HG02623 (cell line): ENCODE measurements at regions not wholly inside any gene's neighbourhood (a gene's known extent, or its start where the extent isn't known, plus 50 kb on each side); places are given as distances from the start of the nearest gene placed in this dataset.

Experiments used
- ATAC-seq: cut with Tn5 transposase; IDR thresholded peaks from one replicate; pipeline ENCODE4 v1.9.1; 2021; ENCODE audit warnings: moderate library complexity; ENCODE audit not compliant: unreplicated experiment

DNA sequence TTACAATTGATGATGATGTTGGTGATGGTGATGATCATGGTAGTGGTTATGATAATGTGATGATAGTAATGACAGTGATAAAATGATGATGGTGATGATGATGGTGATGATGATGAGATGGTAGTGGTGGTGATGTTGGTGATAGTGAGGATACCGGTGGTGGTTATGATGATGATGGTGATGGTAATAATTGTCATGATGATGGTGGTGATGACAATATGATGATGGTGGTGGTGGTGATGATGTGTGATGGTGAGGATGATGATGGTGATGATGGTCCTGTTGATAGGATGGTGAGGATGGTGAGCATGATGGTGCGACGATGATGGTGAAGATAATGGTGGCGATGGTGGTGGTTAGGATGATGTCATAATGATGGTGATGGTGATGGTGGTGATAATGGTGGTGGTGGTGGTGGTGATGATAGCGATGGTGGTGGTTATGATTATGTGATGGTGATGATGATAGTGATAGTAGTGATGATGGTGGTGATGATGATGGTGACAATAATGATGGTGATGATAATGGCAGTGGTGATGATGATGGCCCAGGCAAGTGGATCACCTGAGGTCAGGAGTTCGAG, 1129.9 kb downstream of the BRD1 start:
- no peak for ATAC-seq

DNA sequence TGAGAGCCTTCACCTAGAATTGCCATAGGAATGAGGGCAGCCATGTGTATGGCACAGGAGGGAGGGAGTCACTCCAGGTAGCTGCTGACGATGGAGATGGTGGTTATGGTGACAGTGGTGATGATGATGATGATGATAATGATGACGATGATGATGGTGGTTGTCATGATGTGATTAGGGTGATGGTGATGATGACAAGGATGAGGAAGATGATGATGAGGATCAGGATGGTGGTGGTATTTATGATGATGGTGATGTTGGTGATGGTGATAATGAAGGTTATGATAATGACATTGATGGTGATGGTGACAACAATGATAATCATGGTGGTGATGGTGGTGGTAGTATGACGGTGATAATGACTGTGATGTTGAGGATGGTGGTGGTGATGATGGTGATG, 1130.5 kb downstream of the BRD1 start:
- no peak for ATAC-seq

DNA sequence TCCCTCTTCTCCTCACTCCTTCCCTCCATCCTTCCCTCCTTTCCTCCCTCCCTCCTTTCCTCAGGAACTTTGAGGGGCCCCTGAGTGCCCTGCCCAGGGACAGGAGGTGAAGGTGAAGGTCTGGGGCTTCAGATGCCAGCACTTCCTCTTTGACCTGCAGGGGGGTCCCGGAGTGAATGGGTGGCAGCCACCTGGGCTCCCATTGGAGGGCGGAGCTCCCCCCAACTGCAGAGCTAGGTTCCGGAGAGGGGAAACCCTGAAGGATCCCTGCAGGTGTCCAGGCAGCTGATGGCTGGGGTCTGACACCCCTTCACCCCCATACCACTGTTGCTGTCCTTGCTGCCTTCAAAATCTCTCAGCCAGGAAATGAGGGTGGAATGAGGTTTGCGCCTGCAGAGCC, 1131.3 kb downstream of the BRD1 start:
- ATAC-seq, result no peak

DNA sequence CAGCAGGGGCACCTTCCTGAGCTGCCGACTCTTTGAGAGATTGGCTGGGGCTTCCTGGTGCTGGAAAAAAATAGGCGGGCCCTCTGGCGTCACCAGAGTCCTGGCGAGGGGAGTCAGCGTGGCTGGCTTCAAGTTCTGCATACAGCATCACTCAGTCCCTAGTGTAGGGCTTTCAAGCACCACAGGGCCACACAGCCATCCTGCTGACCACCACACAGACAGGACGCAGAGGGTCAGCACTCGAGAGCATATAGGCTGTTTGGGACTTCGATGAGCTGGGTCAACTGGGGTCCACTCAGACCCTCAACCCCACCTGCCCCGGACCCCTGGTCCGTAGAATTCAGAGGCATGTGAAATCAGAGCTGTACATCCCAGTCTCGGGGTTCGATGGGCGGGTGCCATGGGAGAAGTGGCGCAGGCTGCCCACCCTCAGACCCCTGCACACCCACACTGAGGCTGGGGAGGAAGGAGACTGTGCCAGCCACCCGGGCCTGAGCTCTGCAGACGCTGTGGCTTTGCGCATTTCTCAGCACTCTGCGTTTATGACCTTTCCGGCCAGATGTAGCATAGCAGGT, 1131.9 kb downstream of the BRD1 start:
- no peak for ATAC-seq

DNA sequence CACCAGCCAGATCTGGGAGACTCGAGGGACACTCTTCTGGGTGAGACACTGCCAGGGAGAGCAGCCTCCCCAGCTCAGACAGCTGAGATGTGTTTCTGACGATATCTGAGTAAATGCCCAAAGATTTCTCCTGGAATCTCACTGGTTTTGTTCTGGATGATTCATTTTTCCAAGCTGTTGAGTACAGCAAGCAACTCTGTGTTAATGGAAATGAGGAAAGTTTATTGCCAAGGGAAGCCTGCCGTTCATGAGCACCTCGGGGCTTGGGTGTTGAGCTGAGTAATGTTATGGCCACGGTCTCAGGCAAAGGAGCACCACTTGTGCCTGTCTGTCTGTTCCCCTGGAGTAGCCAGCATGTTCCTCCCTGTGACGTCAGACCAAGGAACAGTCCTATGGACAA, 1132.4 kb downstream of the BRD1 start:
- no peak for ATAC-seq

DNA sequence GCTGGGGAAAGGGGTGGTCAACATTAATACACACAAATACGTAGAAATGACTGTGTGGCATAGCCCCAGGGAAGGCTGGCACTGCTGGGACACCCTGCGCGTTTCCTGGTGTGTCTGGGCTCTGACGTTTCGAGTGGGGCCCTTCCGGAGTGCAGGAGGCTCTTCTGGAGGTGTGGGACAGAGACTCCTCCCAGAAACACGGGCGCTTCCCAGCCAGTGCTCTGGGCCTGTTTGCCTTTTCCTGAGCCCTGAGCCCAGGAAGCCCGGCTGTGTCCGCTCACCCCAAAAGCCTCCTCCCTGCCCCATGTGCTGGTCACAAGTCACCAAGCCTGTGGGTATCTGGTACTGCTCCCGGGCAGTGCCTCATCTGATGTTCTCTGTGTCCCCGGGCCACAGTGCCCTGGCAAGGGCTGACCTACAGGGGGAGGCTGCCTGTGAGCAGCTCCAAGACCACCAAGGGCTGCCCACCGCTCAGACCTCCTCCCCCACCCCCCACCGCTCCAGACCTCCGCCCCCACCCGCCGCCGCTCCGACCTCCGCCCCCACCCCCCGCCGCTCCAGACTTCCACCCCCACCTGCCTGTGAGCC, 1133.3 kb downstream of the BRD1 start:
- no peak for ATAC-seq

DNA sequence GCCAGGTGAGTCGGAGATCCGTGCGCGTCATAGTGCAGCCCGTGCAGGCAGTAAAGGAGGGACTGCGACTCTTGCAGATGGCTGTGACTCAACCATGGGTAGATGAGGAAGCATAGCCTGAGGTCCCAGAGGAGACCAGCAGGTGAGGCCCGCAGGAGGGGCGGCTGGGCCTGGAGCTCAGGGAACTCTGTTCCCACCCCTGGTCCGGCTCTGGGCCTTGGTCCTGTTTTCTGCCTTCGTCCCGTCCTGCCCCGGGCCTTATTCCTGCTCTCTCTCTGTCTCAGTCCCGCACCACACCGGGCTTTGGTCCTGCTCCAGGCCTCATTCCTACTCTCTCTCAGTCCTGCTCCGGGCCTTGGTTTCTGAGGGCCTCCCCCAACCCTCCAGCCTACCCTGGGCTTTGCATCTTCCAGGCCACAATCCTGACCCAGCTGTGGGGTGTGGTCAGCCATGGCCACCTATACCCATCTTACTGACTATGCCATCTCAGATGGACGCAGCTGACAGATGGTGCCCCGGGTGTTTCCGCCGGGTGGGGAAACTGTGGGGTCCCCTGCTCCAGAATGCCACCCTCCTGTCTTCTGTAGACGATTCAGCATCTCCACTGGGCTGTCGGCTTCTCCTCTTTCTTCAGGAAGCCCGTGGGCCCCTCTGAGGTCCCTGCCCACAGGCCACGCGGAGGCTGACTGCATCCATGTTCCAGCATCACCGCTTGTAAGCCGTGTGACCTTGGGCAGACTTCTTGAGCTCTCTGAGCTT, 1134.1 kb downstream of the BRD1 start:
- no peak for ATAC-seq

DNA sequence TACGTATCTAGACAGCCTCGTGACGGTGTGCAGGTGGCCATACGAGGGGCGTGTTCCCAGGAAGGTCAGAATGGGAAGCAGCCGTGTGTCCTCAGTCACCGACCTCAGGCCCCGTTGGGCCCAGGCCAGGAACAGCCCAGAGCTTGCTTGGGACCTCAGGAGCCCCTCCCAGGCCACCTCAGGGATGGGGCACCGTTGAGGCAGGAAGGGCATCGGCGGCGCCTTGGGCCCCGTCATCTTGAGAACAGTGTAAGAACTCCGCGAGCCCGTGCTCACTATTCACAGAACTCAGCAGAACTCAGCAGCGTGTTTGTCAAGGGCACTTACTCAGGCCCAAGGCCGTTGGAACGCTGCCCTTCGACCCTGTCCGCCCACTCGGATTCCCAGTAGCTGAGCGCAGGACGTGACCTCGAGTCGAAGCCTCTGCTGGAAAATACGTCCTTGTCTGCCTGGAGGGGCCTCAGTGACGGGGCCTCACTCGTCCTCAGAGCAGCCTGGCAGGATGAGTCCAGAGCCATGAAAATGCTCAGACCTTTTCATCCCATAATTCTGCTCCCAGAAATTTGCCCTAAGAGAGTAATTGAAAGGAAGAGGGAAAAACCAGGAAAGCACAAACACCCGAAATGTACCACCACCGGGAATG, 1134.8 kb downstream of the BRD1 start:
- ATAC-seq, result no peak

DNA sequence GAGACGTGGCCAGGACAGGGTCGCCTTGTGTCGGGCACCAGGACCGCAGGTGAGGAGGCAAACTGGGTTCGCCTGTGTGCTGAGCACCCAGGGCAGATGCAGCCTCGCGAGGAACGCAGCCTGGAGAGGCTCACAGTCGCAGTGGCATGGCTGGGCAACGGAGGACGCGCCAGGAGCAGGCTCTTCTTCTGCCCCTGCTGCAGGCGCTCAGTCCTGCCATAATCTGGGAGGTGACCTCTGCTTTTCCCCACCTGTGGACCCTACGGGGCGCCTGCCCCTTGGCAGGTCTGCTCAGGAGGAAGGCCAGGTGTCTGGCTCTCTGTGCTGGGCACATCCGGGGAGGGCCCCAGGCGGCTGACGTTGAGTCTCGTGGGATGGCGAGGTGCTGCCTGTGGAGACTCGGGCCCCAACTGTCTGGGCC, 1136.2 kb downstream of the BRD1 start:
- ATAC-seq, result no peak

DNA sequence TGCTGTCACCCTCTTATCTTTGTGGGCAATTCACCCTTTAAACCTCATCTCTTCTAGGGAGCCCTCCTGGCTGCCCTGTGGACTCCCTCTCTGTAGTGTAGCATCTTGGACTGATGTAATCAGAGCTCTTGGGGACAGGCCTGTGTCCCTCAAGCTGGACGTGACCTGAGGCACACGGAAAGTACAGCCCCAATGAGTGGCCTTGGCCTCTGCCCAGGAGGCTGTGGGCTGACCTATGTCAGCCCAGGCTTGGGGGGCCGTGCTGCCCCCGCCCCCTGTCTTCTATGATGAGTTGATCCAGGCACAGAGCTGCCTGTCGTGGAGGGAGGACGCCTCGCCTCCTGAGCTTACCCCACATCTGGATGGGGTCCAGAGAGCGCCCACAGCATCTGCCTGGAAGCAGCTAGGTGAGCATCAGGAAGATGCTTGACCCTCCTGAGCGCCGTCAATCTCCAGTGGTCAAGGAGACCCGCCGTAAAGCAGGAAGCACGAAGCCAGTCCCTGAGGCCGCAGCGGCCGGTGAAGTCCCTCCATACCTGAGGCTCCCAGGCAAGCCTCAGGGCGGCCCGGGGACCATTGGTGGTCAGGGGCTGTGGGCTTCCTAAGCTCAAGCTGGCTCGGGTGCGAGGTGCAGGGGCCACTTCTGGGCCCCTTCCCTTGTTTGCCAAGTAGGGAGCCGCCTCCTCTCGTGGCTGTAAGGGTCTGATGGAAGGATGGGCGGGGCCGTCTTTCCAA, 1136.9 kb downstream of the BRD1 start:
- ATAC-seq, result no peak

DNA sequence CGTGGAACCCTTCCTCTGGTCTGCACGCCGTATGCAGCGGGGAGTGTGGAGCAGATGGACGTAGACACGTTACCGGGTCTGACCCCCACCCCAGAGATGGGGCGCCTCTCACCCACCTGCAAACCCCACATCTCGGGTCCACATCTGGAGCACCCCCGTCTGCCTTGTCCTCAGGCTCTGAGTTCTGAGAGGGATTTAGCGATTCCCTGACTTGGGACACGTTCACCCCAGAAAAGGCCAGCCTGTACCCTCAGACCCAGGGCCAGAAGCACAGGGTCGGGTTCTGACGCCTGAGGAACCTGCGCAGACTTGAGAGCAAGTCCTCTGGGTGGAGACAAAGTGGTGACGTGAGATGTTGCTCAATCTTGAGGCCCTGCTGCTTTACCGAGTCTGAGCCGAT, 1138.5 kb downstream of the BRD1 start:
- no peak for ATAC-seq

DNA sequence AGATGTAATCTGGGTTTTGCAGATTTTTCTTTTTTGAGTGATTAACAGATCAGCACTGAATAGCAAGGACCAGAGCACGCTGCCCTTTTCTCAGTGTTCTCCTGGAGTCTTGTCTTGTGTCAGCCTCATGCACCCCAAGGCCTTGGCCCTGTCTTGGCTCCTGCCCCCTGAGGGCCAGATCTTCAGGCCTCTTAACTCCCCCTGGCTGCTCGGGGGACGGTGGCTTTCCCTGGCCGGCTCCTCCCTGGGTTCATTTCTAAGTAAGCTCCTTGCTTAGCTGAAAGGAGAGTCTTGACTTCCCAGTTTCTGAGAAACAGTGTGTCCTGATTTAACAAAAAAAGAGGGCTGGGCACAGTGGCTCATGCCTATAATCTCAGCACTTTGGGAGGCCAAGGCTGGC, 1139.3 kb downstream of the BRD1 start:
- ATAC-seq, result no peak

DNA sequence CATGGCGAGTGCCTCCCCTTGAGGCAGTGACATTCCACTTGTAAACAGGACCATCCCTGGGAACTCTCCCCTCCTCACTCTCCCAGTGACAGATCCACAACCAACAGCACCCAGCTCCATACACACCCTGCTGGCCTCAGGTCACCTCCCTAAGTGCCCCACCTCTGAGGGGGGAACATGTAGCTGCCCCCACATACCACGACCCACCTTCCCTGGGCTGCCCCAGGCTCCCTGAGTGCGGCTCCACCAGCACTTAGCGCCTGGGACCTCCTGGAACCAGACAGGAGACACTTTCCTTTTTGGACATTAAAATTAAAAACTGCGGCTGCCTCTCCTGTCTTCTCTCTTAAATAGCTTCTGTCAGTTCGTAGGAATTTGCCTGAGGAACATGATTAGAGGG, 1140.1 kb downstream of the BRD1 start:
- no peak for ATAC-seq

DNA sequence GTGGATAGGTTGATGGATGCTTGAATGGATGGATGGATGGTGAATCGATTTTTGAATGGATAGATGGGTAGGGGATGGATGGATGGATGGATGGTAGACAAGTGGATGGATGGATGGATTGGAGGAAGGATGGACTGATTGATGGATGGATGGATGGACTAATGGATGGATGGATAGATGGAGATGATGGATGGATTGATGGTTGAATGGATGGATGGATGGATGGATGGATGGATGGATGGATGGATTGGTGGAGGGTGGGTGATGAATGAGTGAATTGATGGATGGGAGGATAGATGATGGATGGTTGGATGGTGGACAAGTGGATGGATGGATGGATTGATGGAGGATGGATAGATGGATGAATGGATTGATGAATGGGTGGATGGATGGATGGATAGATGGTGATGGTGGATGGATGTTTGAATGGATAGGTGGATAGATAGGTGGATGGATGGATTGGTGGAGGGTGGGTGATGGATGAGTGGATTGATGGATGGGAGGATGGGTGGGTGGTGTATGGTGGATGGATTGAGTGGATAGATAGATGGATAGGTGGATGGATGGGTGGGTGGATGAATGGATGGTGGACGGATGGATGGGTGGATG, 1140.9 kb downstream of the BRD1 start:
- no peak for ATAC-seq

DNA sequence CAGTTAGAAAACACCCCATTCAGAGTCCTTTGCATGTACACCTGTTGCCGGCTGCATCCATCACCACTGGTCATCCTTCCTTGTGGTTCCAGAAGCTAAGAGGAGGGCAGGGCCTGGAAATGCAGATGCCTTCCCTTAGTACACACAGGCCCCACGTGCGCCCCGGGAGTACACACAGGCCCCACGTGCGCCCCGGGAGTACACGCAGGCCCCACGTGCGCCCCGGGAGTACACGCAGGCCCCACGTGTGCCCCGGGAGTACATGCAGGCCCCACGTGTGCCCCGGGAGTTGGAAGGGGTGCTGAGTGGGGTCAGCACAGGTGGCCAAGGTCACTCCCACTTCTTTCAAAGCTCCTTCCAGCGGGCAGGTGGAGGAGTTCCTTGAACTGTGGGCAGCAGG, 1141.9 kb downstream of the BRD1 start:
- ATAC-seq, result no peak

DNA sequence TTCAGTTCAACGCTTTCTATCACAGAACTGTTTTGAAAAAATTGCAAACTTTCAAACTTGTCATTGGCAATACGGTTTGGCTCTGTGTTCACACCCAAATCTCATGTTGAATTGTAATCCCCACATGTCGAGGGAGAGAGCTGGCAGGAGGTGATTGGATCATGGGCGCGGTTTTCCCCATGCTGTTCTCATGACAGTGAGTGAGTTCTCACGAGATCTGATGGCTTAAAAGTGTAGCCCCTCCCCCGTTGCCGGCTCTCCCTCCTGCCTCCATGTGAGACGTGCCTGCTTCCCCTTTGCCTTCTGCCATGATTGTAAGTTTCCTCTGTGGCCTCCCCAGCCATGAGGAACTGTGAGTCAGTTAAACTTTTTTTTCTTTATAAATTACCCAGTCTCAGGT, 1144.0 kb downstream of the BRD1 start:
- ATAC-seq, result no peak

DNA sequence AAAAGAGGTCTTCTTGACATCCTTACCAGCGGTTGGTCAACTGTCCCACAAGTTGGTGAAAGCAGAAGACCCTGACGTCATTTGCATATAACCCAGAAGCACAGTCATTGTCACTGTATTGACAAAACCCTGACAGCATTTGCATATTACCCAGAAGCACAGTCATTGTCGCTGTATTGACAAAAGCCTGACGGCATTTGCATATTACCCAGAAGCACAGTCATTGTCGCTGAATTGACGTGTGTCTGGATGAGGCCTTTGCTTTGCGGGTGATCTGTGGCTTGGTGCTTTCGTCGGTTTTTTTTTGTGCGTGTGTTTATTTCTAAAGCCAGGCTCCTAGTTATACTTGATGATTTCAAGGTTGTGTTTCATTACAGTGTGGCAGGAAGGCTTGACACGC, 1145.2 kb downstream of the BRD1 start:
- no peak for ATAC-seq

DNA sequence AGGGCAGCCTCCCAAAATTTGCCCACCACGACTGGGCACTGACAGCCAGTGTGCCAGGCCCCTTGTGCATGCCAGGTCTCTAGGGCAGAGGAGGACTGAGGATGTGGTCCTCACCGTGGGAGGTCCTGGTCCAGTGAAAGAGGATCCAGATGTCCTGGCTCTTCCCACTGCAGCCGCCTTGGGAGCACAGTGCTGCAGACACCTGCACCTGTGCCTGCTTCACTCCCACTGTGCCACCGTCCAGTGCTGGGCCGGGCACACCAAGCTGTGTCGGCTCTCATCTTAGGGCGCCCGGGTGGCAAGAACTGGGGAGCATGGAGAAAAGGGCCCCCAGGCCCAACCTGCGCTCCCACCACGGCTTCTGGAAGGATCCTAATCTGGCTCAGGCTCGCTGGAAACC, 1147.1 kb downstream of the BRD1 start:
- no peak for ATAC-seq

DNA sequence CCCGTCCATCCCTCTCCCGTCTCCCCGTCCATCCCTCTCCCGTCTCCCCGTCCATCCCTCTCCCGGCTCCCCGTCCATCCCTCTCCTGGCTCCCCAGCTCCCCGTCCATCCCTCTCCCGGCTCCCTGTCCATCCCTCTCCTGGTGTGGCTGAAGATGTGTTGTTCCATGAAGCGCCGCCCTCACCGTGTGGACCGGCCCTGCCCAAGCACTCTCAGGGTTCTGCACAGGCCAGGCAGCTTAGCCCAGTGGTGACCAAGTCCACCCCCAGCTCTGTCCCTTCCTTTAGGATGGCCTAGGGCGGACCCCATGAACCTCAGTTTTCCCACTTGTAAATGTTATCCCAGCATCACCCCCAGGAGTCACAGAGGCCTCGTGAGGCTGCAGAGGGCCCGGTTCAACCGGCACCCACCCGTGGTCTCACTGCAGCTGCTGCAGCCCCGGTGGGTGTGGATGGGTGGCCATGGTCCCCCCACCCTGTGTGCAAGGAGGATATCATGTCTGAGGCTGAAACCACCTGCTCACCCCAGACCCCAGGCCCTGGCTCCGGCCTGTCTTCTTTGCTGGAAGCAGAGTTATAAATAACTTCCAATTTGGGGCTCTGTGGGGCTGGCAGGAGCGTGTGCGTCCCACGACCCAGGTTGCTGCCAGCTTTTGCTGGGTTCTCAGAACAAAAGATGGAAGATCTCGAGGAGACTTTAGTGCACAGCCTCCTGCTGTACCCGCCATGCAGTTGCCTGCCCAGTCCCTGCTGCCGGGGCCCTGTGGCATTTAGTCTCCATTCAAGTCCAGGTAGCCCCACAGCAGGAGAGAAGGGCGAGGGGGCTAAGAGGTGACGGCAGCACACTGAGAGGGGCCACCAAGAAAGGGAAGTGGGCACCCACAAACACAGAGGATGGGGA, 1147.8 kb downstream of the BRD1 start:
- ATAC-seq, result no peak
